ENCODE measurements at regions not wholly inside any gene's neighbourhood (a gene's known extent, or its start where the extent isn't known, plus 50 kb on each side); places are given as distances from the start of the nearest gene placed in this dataset.

DNA sequence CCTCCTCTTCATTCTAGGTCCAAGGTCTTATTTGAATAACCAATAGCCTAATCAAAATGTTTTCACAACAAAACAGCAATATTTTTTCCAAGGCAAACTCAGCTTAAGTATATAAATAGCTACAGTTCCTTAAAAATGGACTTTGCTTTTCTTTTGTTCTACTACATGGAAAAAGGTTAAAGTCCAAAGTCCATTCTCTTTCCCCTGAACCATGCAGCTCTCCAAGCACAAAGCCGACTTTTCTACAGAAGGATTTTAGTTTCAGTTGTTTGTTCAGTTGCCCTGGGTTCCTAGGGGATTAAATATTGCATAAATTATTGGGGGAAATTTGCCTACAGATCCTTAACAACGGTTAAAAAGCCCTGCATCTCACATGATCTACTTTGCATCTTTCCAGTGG is 677.0 kb upstream of the KLF4 start:
- peaks cover 12% of the 10 kb centered on the region for H3K9me3 Mint-ChIP-seq
- DNase-seq (ENCODE audit: low spot score), result no peak
- H3K27ac Mint-ChIP-seq, result no peak overlapping the region
- H3K4me1 Mint-ChIP-seq (ENCODE audit: low read depth), result no peaks in the 10 kb centered on the region
- H3K27me3 Mint-ChIP-seq (ENCODE audit: low read depth), result no peaks in the 10 kb centered on the region
- no peak overlapping the region for H3K4me3 Mint-ChIP-seq
- H3K36me3 Mint-ChIP-seq (ENCODE audit: low read depth), result no peaks in the 10 kb centered on the region

DNA sequence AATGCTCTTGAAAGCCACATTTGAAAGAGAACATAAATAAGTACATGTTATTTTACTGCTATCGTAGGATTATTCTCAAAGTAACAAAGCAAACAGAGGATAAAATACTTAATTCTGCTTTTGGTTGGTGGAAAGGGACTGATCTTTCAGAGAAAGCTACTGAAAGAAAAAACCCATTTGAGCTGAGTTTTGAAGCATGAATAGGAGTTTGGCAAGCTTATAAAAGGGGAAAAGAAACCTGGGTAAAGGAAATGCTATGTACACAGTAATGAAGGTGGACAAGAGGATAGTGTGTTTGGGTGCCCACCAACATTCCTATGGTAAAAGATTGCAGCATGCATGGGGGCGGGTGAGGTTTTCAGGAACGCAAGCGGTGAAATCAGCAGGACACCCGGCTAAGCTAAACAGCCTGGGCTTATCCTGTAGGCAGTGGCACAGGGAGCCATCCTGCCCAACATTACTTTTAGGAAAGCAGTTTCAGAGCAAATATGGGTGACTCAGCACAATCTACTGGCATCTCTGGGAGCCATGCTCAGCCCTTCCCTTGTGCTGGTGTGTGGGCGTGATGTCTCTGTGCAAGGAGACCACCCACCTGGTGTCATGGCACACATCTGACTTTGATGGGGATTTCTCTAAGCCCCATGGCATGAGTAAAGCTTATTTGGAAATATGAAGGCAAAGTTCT is 673.9 kb upstream of the KLF4 start:
- H3K4me1 Mint-ChIP-seq (ENCODE audit: low read depth), result no peaks in the 10 kb centered on the region
- no peaks in the 10 kb centered on the region for H3K36me3 Mint-ChIP-seq (ENCODE audit: low read depth)
- H3K27me3 Mint-ChIP-seq (ENCODE audit: low read depth), result no peaks in the 10 kb centered on the region
- no peak for DNase-seq (ENCODE audit: low spot score)
- H3K4me3 Mint-ChIP-seq, result no peak overlapping the region
- no peak overlapping the region for H3K27ac Mint-ChIP-seq
- no peaks in the 10 kb centered on the region for H3K9me3 Mint-ChIP-seq

DNA sequence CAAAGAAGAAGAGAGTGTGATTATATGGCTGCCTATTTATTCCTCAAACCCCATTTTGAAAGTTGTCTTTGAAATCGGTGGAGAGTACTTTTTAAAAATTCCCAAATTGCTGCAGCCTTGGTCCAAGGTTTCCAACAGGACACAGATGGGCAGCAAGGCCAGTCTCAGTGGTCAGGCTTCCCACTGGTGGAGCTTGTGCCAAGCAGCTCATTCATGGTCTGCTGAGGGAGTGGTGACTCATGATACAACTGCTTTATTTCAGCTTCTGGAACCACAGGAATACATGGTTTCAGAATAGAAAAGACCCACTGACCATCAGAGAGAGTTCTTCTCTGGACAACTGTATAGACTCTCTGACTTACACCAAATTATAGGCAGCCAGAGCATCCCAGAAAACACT is 673.1 kb upstream of the KLF4 start:
- H3K36me3 Mint-ChIP-seq (ENCODE audit: low read depth), result no peaks in the 10 kb centered on the region
- no peak overlapping the region for H3K27ac Mint-ChIP-seq
- no peaks in the 10 kb centered on the region for H3K27me3 Mint-ChIP-seq (ENCODE audit: low read depth)
- no peaks in the 10 kb centered on the region for H3K9me3 Mint-ChIP-seq
- no peaks in the 10 kb centered on the region for H3K4me1 Mint-ChIP-seq (ENCODE audit: low read depth)
- DNase-seq (ENCODE audit: low spot score), result no peak
- H3K4me3 Mint-ChIP-seq, result no peak overlapping the region

DNA sequence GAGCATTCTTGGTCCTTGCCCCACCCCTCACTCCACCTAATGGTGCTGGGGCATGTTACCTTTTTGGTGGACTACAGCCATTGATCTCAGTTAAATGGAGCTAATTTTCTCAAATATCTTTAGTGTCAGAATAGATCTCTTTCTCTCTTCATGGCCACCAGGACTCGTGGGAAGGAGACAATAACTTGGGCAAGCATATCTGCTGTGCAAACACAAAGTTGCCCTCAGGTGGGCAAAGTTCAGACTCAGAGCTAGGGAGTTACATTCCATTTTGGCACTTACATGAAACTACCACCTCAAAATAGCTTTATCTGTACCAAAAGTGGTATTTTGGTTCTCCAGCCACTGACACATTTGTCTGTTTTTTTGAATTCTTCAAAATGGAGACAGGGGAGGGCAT is 671.9 kb upstream of the KLF4 start:
- H3K27ac Mint-ChIP-seq, result no peak overlapping the region
- H3K9me3 Mint-ChIP-seq, result no peaks in the 10 kb centered on the region
- no peaks in the 10 kb centered on the region for H3K36me3 Mint-ChIP-seq (ENCODE audit: low read depth)
- no peak for DNase-seq (ENCODE audit: low spot score)
- no peak overlapping the region for H3K4me3 Mint-ChIP-seq
- no peaks in the 10 kb centered on the region for H3K27me3 Mint-ChIP-seq (ENCODE audit: low read depth)
- no peaks in the 10 kb centered on the region for H3K4me1 Mint-ChIP-seq (ENCODE audit: low read depth)

DNA sequence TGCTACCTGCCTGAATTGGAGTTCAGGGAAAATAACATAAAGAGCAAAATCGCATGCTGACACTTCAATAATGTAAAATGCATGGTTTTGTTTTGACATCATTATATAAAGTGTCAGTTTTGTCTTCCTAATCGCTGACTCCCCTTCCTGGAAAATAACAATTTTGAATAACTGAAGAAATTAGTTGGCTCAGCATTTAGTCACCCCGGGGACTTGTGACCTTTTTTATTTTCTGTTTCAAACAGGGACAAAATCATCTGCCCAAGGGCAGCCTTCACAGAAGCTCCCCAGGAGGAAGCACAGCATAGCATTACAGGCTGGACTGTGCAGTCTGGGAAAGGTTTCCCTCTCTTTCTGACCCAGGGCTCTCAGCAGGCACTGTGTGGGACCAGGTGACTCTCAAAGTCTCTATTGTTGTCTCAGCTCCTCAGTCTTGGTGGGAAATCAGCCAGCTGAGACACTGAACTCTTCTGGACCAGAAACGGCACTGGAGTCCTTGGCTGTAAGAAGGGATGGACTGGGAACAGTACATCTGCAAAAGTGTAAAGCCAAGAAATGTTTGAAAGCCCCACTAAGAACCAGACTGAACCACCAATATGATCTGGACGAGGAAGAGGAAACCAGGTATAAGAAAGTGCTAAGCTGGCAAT is 671.3 kb upstream of the KLF4 start:
- H3K9me3 Mint-ChIP-seq, result no peaks in the 10 kb centered on the region
- H3K27me3 Mint-ChIP-seq (ENCODE audit: low read depth), result no peaks in the 10 kb centered on the region
- no peak overlapping the region for H3K27ac Mint-ChIP-seq
- H3K4me1 Mint-ChIP-seq (ENCODE audit: low read depth), result no peaks in the 10 kb centered on the region
- H3K4me3 Mint-ChIP-seq, result no peak overlapping the region
- H3K36me3 Mint-ChIP-seq (ENCODE audit: low read depth), result no peaks in the 10 kb centered on the region
- DNase-seq (ENCODE audit: low spot score), result no peak

DNA sequence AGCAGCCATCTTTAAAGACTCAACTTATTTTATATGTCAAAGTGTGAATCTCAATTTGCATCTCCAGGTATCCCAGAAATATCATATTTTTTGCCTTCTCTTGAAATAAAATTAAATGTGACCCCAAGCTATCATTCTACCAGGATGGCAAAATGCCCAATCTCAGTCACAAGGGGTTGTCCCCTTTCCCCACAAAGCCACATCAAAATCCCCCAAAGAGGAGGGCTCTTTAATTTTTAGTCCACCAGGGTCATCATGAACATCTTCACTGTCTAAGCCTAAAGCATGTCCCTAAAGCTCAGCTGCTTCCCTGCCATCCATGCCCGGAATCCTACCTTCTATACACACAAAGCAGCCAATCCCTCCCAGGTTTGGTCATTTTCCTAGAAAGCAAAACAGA is 670.5 kb upstream of the KLF4 start:
- Mint-ChIP-seq H3K4me1 (ENCODE audit: low read depth) (no peaks in the 10 kb centered on the region), H3K27ac (no peak overlapping the region), H3K9me3 (no peaks in the 10 kb centered on the region), H3K27me3 (ENCODE audit: low read depth) (no peaks in the 10 kb centered on the region), H3K36me3 (ENCODE audit: low read depth) (no peaks in the 10 kb centered on the region), H3K4me3 (no peak overlapping the region)
- DNase-seq (ENCODE audit: low spot score), result no peak

DNA sequence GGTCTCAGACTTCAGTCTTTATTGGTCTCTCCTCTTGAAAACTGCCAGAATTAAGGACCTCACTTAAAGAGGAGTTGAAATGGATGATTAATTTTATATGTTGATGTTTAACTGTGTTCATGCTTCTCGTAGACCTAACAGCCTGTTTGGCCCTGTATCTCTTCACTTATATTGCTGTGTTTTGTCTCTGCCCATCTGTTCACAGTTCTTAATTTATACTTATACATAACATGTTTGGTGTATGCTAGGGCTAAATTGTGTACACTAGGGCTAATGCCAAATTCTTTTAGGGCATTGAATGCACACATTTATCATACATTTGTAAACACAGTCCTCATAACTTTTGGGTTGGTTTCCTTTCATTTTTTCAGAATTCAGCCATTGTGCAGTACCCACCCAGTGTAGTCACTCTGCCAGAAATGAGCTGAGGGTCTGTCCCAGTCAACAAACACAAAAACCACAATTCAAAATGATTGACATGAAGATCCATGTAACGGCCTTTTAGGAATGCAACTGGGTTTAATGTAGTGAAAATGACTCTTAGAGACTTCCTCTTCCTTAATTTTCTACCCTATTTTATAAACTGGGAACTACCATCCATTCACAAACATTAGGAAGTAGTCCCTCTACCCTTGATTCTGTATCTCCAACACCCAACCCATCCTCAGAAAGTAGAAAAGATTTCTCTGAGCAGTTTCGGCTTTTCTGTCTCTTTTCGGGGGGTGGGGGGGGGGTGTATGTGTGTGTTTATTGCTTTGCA is 668.8 kb upstream of the KLF4 start:
- Mint-ChIP-seq H3K4me3 (no peak overlapping the region), H3K27ac (no peak overlapping the region), H3K4me1 (ENCODE audit: low read depth) (no peaks in the 10 kb centered on the region), H3K9me3 (no peaks in the 10 kb centered on the region), H3K27me3 (ENCODE audit: low read depth) (no peaks in the 10 kb centered on the region), H3K36me3 (ENCODE audit: low read depth) (no peaks in the 10 kb centered on the region)
- no peak for DNase-seq (ENCODE audit: low spot score)

DNA sequence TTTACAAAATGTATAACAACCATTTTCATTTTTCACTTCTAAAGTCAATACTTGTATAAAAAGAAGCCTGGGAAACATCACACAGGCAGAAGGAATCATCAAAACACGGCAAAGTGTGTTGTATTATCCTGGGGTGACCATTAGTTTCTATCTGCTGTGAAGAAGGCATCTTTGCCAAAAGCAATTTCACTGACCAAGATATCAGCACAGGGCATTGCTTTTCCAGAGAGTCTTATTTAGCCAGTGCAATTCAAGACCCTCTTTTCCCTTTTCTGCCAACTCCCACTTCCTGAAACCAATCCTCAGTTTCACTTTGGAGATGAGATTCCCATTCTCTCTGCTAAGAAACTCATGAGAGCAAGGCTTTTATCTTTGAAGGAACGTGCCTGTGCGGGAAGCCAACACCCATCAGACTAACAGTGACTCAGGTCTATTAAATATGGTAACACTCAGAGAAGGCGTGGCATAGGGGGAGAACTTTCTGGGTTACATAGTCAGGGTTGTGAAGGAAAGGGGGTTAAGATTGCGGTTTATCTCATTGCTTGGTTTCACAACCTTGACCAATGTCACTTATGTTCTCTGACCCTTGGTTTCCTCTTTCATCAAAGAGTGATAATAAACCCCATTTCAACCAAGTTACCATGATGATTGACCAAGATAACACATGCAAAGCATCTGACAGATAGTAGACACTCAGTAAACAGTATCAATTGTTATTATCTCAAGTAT is 666.9 kb upstream of the KLF4 start:
- no peak overlapping the region for H3K27ac Mint-ChIP-seq
- no peaks in the 10 kb centered on the region for H3K27me3 Mint-ChIP-seq (ENCODE audit: low read depth)
- H3K4me3 Mint-ChIP-seq, result no peak overlapping the region
- no peaks in the 10 kb centered on the region for H3K4me1 Mint-ChIP-seq (ENCODE audit: low read depth)
- no peaks in the 10 kb centered on the region for H3K36me3 Mint-ChIP-seq (ENCODE audit: low read depth)
- no peaks in the 10 kb centered on the region for H3K9me3 Mint-ChIP-seq
- DNase-seq (ENCODE audit: low spot score), result no peak

DNA sequence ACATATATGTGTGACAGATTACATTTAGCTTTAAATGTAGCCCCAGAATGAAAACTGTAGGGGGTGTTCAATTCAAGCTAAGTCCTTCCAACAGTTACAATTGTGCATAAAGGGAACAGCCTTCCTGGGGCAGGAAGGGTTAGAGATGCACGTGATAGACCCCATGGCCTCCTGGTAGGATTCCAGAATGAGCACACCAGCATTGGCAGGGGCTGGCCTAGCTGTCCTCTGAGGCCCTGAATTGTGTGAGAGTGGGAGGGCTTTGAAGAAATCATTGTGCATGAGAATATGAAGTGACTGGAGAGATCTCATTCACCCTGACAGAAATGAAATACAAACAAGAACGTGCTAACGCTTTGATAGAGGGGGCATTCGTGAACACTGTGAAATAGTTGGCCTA is 663.8 kb upstream of the KLF4 start:
- H3K36me3 Mint-ChIP-seq (ENCODE audit: low read depth), result no peaks in the 10 kb centered on the region
- no peaks in the 10 kb centered on the region for H3K27me3 Mint-ChIP-seq (ENCODE audit: low read depth)
- H3K4me1 Mint-ChIP-seq (ENCODE audit: low read depth), result no peaks in the 10 kb centered on the region
- no peak for DNase-seq (ENCODE audit: low spot score)
- no peaks in the 10 kb centered on the region for H3K9me3 Mint-ChIP-seq
- no peak overlapping the region for H3K4me3 Mint-ChIP-seq
- H3K27ac Mint-ChIP-seq, result no peak overlapping the region

DNA sequence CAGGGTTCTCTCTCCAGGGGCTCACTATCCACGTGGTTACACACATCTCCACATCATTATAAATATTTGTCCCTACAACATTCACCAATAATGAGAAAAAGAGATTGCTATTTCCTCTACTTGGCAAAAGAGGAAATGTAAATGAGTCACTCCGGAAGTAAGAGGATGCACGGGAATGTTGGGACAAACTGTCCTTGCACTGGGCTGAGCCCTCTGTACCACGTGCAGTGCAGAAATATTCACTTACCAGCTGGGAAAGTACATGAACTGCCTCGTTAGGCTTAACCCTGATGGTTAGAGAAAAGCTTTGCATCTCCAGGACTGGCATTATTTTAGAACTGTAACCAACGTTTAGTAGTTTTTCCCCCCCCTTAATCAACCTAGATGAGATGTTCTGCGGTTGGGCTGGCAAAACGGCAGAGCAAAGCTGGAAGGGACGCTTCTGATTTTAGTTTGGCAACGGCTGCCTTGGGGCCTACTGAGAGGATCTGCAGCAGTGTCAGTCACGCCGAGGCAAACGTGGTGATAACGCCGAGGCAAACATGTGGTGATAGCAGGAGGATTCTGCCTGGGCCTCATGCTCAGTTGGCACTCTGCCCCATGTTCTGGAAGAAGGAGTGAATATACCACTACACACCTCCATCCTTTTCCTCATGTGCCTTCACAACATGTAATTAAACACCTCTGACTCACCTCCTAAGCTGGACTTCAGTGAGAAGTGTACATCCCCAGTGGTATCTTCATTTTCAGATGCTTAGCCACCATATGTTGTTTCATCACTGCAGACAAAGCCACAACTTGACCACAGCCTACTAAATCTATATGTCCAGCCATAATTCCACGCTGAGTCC is 661.4 kb upstream of the KLF4 start:
- Mint-ChIP-seq H3K9me3 (no peaks in the 10 kb centered on the region), H3K4me1 (ENCODE audit: low read depth) (no peaks in the 10 kb centered on the region), H3K4me3 (no peak overlapping the region), H3K27me3 (ENCODE audit: low read depth) (no peaks in the 10 kb centered on the region), H3K27ac (no peak overlapping the region), H3K36me3 (ENCODE audit: low read depth) (no peaks in the 10 kb centered on the region)
- DNase-seq (ENCODE audit: low spot score), result no peak

DNA sequence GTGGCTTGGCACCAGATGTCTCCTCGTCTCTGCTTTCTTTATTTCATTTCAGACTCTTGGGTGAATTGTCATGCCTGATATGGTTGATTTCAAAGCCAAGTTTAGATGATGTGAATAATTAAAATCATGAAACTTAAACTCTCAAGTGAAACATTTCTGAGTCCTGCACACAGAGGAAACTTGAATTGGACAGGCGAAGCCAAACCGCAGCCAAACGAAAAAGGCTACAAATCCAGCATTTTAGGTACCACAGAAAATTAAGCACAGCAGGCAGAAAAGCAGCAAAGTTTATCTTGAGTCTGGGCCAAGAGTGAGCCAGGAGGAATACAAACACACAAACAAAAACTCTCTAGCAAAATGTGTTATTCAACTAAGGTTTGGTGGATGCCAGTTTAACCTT is 659.8 kb upstream of the KLF4 start:
- Mint-ChIP-seq H3K27me3 (ENCODE audit: low read depth) (no peaks in the 10 kb centered on the region), H3K9me3 (peaks cover 7% of the 10 kb centered on the region), H3K4me1 (ENCODE audit: low read depth) (no peaks in the 10 kb centered on the region), H3K4me3 (no peak overlapping the region), H3K36me3 (ENCODE audit: low read depth) (no peaks in the 10 kb centered on the region), H3K27ac (no peak overlapping the region)
- no peak for DNase-seq (ENCODE audit: low spot score)

DNA sequence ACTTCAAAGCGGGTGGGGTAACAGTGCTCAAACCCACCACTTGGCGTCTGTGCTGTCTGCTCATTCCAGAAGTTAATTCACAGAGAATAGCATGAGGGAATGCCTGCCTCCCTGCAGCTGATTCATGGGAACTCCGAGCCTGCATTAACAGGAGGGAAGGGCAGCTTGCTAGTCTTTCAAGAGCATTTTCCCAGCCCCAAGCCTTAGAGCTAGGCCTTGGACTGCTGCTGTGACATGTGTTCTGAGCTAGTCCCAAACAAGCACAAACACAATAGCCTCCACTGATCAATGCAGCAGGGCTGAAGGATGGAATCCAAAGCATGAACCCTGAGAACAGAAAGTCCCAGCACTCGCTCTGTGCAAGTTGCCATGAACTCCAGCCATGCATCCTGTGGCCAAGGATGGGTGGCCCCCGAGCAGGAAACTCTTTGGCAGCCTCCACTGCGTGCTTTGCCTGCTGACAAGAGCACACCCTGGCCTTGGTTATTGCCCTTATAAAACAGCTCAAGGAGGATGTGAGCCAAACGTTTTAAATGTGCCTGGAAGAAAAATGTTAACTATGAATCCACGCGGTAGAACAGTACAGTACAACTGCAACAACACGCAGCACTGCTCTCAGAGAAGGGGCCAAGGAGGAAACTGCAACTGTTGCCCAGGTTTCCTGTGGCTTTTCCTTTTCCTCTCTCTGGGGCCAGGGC is 653.1 kb upstream of the KLF4 start:
- DNase-seq (ENCODE audit: low spot score), result no peak
- Mint-ChIP-seq H3K9me3 (peaks cover 10% of the 10 kb centered on the region), H3K36me3 (ENCODE audit: low read depth) (no peaks in the 10 kb centered on the region), H3K27me3 (ENCODE audit: low read depth) (no peaks in the 10 kb centered on the region), H3K4me1 (ENCODE audit: low read depth) (peaks cover 3% of the 10 kb centered on the region), H3K27ac (no peak overlapping the region), H3K4me3 (no peak overlapping the region)

DNA sequence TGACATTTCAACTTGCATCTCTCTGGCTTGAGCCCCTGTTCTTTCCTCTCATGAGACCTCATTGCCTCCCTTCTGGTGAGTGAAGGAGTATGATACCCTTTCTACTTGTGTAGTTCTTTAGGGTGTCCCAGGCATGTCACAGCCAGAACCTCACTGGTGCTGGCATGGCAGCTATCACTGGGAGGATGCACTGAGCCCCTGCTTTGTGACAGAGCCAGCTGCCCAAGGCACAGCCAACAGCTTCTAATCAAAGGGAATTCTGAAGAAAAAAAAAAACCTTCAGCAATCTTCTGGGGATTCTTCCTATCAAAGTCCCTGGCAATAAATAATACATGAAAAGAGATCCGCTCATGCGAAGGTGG is 652.6 kb upstream of the KLF4 start:
- Mint-ChIP-seq H3K36me3 (ENCODE audit: low read depth) (no peaks in the 10 kb centered on the region), H3K27ac (no peak overlapping the region), H3K4me3 (no peak overlapping the region), H3K4me1 (ENCODE audit: low read depth) (peaks cover 3% of the 10 kb centered on the region), H3K9me3 (peaks cover 10% of the 10 kb centered on the region), H3K27me3 (ENCODE audit: low read depth) (no peaks in the 10 kb centered on the region)
- DNase-seq (ENCODE audit: low spot score), result no peak

Data from T-helper 2 cell treated with Interferon-gamma antibody and Interleukin-4, amounts not matched to agents 5 μg/mL and 100 μg/mL, for 36 hours (primary cell).